HG02973 (cell line): ENCODE measurements at regions not wholly inside any gene's neighbourhood (a gene's known extent, or its start where the extent isn't known, plus 50 kb on each side); places are given as distances from the start of the nearest gene placed in this dataset.
"Not testable (repeated sequence)": the region's sequence is repeated elsewhere in the genome, so short reads cannot be mapped to it uniquely, and the experiment has no call there.

Experiments
- ATAC-seq: cut with Tn5 transposase; IDR thresholded peaks from one replicate; pipeline ENCODE4 v1.9.1; 2021; ENCODE audit warnings: moderate library complexity; ENCODE audit not compliant: unreplicated experiment

DNA sequence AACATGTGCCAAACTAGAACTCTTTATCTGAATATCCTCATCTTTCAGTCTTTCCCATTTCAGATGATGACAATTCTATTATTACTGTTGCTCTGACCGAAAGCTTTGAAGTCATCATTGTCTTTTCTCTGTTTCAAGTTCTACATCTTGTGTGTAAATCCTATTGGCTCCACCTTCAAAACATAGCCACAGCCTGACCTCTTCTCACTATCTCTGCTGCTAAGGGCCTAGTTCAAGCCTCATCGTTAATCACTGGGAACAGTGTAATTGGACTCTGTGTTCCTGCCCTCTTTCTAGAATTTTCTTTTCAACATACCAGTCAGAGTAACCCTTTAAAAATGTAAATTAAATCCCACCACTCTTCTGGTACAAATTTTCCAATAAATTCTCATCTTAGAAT lies 105.1 kb downstream of the OXSM start:
- ATAC-seq = no peak

DNA sequence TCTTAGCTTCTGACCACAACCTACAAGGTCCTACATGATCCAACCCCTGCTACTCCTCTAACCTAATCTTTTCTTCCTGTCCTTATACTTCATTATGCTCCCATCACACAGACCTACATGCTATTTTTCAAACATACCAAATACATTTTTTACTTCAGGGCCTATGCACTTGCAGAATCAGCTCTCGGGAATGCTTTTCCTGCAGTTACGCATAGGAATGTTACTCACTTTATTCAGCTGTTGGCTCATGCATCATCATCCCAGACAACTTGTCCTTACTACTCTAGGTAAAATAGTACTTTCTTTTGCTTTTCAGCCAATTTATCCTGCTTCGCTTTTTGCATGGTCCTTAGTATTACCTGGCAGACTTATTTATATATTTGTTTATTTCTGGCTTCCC lies 105.6 kb downstream of the OXSM start:
- no peak for ATAC-seq

DNA sequence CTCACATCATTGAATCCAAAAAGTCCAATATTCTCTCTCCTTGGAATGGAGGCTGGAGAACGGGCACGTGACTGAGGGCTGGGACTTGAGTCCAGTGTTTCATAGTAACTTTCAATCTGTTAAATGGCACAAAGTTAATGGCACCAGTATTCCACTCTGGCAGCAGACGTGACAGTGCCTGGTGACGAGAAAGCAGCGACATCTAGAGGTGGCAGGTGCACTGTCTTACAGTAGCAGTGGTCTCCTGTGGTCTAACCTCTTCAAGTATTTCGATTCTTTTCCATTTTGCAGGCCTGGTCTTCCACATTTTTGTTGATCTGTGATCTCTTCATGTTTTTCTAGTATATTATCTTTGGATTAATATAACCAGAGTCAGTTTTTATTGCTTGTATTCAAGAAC lies 107.1 kb downstream of the OXSM start:
- ATAC-seq = no peak

DNA sequence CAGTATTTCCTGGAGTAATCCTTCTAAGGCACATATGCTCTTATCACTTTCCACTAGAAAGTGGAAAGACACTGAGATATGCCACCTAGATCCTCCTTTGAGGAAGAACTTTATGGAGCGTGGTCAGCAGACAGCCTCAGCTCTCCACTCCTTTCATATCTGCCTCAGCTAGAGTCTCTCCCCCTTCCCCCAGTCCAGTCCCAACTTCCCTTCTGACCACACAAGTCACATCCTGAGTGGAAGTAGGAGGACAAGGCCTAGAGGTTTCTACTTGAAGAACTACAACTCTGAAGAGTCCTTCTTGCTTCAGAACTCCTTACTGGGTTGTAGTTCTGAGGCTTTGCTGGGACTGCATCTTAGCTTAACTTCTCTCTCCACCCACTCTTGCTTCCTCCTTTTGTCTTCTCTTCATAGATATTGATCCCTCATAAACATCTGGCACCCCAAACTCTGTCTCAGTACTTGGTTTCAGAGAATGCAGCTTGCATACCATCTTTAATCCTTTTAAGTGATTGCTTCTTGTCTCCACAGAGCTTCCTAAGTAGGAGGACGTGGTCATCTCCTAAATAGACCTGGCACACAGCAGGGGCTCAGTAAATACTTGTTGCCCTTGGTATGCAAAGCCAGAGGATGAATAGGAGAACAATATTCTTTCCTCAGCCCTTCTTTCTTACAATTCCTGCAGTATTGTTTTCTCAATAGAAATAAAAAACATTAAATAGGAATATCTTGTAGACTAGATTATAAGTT lies 109.6 kb downstream of the OXSM start:
- no peak for ATAC-seq

DNA sequence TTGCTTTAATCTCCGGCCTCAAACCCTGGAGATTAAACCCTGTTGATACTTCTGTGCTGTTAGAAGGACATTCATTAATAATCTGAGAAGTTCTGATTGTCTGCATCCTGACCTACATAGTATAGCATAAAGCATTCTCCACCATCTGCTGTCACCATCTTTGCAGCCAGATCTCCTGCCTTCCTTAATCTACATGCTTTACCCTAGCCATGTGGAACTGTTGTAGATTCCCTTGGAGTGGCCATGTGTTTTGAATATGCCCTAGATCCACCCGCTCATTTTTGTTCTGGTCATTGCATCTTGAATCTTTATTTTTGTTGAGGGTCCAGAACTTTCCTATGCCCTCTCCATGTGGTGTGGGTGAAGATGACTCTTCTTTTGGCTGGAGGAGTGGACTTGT lies 110.3 kb downstream of the OXSM start:
- no peak for ATAC-seq

DNA sequence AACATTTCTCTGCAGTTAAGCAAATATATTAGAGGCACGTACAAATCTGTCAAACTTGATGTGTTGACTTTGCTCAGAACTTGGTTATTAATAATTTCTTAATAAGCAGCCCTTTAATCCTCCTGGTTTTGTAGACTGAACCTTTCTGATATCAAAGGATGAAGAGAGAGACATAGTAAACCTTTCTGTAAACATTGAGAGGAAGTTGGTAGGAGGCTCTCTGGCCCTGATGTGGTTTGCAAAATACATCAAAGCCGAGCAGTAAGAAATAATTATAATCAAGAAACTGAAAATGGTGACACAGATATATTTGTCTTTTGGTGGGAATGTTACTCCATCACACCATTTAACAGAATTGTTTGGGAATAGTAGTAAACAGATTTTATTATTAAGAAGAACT lies 111.9 kb downstream of the OXSM start:
- ATAC-seq = no peak

DNA sequence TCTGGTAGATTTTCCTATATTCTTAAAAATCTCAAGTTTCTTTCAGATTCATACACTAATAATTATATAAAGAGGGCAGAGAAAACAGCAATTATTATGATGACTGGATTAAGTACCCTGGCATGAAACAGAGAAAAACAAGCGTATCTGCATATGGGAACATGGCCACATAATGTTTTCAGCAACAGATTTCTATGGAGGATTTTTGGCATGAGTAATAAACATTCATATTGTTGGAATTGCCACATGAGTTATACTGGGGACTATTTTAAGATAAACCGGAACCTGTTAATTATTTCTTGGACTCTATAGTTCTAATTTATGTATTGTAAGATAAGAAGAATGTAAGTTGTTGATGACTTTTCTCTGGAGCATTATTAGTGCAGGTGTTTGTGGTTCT lies 112.7 kb downstream of the OXSM start:
- no peak for ATAC-seq

DNA sequence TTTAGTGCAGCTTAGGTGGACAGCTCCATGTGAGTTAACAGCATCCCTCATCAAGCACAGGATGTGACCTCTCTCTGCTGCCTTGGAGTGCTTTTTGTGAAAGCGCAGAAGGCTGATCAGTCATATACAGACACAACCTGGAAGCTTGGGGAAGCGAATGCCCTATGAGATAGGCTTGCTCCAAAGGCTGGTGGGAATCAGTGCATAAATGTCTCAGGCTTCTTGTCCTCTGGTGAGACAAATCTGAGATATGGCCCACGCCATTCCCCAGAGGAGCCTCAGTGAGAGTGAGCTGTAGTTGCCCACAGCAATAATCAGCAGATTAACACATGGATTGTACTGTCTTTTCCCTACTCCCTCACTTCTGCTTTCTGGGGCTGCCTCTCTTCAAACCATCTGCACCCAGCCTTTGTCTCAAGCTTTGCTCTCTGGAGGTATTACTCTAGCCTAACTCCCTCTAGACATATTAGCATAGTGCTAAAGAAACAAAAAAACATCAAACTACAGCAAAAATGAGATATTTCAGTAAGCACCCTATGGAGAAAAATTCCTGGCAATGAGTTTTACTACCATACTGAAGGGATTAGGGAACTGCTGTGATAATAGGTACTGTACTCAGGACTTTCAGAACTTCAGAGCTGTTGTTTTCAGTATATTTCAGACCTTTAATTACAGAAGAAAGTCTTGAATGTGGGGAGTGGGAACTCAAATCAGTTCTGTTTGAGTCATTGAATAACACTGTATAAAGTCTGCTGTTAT lies 113.7 kb downstream of the OXSM start:
- ATAC-seq = no peak

DNA sequence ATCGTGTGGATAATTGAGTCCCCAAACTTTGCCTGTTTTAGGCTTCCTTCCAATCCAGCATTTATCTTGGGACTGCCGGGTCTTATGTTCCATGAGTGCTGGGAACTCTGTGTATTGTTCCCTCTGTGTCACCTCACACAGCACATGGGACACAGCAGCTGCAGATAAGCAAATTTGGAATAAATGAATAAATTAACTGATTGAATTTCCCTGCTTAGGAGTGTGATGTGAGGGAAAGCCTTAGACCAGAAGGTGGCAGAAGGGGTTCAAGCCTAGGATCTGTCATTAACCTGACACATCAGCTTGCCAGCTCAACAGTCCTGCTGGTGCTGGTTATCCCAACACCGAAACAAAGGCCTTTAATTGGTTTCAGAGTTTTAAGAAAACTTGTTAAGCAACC lies 114.3 kb downstream of the OXSM start:
- ATAC-seq = no peak

DNA sequence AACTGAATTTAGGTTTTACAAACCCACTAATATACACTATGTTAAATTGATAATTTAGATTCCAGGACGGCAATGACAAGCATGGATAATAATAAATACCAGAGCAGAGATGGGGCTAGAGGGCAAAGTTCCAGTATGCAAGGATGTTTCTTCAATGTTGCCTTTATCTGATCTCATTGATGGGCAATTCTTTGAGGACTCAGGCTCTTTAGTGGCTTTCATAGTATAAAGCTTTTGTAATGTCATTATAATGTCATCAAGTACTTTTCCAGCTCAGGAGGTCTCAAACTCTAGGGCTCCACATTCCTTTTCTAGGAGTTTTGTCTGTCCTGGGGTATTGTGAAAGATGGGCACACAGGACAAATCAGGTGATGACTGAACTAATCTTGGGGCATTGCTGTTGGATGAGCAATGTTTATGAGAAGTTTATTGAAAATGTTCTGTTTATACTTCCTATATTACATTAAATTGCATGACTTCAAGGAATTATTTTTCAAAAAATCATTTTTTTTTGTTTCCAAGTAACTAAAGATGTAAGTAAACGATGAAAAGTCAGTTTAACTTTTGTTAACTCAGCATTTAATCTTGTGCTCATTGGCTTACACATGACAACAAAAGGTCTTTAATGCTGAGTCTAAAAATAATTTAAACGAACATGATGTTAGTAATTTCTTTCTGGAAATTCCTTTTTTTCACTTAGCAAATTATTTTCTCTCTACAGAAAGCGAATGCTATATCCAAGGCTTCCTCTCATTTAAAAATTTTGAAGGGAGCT lies 116.4 kb downstream of the OXSM start:
- ATAC-seq = no peak

DNA sequence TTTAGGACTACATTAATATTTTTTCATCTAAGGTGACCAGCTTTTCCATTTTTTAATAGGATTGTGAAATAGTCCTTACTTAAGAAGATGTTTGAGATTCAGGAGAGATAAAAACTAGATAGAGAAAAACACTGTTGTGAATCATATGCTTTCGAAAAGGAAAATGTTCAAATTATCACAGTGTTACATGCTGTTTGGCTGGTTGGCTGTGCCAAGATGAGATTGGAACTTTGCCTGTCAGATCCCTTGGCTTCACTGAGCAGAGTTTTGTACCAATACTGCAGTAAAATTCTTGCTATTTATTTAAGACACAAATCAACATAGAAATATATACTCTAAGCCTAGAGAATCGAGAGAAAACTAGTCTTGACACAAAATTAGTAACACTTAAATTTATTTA lies 117.2 kb downstream of the OXSM start:
- no peak for ATAC-seq

DNA sequence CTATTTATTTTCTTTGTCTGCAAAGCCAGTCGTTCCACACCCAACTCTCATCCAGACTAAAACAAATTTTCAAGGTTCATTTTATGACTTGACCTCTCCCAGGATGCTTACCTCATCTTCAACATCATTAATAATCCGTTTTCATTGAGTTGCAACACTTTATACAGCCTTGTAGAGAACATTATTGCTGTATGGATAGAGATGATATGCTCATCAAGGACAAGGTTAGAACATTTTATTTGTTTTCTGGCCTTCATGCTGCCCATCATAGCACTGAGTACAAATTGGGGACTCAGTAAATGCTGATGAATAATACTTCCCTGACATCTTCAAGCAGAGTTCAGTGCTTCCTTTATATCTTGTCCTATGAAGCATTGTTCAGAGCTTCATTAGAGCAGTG lies 120.2 kb downstream of the OXSM start:
- ATAC-seq = no peak

DNA sequence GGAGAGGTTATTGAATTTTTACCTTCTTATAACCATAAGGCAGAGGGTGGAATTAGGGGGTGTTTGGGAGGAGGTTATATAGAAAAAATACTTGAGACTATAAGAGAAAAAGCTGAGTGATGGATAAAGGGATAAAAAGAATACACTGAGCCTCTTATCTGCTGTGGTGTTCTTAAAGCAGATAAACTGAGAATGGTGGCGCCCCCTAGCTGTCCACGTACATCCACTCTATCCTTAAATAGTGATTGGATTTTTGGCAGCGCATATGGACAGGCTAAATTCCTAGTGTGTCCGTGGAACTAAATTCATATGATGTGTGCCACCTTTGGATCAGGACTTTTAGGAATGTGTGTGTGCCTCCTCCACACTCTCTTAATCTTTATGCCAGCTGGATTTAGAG lies 121.1 kb downstream of the OXSM start:
- no peak for ATAC-seq

DNA sequence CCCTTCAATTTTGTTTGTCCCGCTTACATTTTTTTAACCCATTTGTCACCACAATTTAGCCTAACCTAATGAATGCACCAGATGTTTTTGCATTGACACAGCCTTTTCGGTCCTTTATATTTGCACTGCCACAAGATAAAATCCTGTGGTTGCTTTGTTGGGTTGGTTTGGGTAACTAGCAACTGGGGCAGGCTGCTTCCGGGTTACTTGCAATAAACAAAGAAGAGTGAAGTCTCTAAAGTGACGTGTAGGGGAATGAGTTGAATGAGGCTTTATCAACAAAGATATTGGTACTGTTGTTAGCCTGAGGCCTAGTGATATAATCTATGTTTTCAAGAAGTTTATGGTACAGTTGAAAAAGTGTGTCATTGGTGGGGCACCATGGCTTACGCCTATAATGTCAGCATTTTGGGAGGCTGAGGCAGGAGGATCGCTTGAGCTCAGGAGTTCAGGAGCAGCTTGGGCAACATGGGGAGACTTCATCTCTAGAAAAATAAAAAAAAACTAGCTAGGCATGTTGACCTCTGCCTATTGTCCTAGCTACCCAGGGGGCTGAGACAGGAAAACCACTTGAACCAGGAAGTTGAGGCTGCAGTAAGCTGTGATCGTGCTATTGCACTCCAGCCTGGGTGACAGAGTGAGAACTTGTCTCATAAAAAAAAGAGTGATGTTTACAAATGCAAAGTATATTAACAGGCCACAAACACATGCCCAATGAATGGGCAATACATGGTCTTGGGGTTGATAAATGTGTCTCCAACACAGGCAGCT lies 121.8 kb downstream of the OXSM start:
- no peak for ATAC-seq

DNA sequence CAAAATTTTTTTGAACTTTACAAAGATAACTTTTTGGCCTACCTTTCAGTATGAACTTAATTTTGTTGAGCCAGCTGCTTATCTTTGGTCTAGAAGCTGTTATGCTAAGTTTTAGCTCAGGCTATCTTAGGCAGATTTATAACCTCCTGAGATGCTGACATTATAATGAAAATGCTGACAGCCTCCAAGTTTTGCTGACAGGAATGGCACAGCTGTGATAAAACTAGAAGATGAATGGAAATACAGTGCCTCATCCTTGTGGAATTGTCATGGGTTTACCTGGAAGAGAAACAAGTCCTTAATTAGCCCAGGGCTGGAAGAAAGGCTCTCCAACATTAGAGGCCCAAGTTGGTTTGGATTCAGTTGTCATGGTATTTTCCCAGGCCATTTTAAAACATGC lies 123.3 kb downstream of the OXSM start:
- ATAC-seq = no peak

DNA sequence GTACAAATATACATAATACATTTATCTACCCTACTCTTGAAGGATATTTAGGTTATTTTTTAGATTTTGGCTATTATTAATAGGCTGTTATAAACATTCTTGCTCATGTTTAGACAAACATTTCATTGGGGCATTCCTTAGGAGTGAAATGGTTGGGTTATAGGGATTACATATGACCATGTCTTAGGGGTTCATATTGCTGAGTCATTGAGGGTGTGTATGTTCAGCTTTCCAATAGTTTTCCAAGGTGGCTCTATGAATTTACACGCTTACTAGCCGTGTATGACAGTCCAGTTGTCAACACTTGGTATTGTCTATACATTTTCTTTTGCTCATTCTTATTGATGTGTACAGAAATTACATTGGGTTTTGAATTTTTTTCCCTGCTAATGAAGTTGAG lies 125.8 kb downstream of the OXSM start:
- no peak for ATAC-seq

DNA sequence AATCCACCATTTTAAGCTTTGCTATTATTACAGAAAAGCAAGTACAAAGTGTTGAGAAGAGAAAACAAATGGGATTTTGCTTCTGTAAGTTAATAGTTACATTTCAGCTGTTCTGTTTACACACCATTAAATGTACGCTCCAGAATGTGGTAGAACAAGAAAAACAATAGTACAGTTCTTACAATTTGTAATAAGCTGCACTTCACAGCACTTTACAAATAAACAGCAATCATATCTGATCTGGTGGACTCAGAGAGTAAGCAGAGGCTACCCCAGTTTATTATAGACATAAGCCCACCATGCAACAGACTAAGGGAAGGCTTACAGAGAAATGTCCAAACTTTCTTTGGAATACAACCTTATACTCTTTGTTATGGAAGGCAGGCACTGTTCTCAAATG lies 126.4 kb downstream of the OXSM start:
- ATAC-seq = no peak

DNA sequence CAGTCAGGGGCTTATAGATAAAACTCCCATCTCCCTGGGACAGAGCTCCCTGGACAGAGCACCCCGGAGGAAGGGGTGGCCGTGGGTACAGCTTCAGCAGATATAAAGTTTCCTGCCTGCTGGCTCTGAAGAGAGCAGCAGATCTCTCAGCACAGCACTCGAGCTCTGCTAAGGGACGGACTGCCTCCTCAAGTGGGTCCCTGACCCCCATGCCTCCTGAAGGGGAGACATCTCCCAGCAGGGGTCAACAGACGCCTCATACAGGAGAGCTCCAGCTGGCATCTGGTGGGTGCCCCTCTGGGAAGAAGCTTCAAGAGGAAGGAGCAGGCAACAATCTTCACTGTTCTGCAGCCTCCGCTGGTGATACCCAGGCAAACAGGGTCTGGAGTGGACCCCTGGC lies 142.1 kb downstream of the OXSM start:
- not testable (repeated sequence) for ATAC-seq

DNA sequence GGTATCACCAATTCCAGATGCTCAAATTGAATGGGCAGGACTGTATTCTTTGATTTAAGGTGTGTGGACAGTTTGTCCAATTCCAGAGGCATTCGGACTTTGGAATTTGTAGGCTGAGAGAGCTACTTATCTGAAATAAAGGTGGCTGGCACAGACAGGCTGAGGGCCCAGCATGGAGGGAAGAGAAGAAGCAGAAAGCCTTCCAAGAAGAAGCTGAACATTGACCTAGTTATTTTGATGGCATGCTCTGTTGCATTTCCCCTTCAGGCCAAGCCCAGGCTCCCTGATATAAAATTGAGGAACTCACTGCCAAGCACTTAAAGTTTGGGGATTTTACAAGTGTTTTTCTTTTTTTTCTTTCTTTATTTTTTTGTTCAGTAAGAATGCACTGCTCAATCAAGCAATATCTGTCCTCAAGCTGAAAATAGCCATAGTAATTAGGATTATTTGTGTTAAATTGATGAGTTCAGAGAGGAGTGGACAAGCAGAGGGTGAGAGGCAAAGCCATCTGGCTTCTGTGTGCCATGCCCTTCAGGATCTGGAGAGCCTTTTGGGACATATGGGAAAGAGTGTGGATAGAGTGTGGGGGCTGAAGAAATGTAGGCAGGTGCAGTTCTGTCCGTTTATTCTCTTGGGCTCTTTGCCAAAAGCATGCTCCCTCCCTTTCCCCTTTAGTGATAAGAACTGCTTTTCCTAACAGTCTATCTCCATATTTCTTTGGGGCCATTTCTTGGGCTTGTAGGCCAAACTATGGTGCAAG lies 148.9 kb downstream of the OXSM start:
- no peak for ATAC-seq

DNA sequence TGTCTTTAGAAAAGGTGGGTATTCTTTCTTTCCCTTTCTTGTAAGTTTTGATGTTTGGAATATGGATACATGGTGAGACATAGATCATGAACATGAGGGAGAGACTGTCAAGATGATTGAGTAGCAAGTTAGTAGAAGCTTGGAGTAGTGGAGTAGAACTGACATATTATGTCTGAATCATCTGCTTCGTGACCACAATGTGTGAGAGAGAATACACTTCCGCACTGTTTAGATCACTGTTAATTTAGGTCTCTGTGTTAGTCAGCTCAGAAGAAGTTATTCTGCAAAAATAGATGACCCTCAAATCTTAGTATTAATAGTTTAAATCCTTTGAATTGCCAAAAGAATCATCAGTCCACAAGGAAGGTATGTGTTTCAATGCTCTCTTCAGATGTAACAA lies 151.0 kb downstream of the OXSM start:
- ATAC-seq = no peak
